ENCODE measurements at regions not wholly inside any gene's neighbourhood (a gene's known extent, or its start where the extent isn't known, plus 50 kb on each side); places are given as distances from the start of the nearest gene placed in this dataset.

GRCh38 chr1:235006816-235007215, 121.8 kb downstream of the TOMM20 start:
- Histone ChIP-seq H3K4me3 (replicated peaks; ENCODE audit: low read depth, low read length) (no peak overlapping the region), H3K27me3 (replicated peaks; ENCODE audit: control insufficient read depth, insufficient read depth, low read length) (no peaks in the 10 kb centered on the region), H3K36me3 (ENCODE audit: control insufficient read depth, insufficient read depth, low read length) (no peaks in the 10 kb centered on the region)
- no peak for TF ChIP-seq CTCF (IDR thresholded peaks at IDR 0.05; ENCODE audit: insufficient read depth, low read length, poor library complexity, severe bottlenecking)
- no peak for DNase-seq (ENCODE audit: extremely low read depth, insufficient read length)

- TF ChIP-seq CTCF (IDR thresholded peaks at IDR 0.05; ENCODE audit: insufficient read depth, low read length, poor library complexity, severe bottlenecking), result no peak
- H3K36me3 ChIP-seq (ENCODE audit: control insufficient read depth, insufficient read depth, low read length), result no peaks in the 10 kb centered on the region
- no peak for DNase-seq (ENCODE audit: extremely low read depth, insufficient read length)
- H3K4me3 ChIP-seq (replicated peaks; ENCODE audit: low read depth, low read length), result no peak overlapping the region
- H3K27me3 ChIP-seq (replicated peaks; ENCODE audit: control insufficient read depth, insufficient read depth, low read length), result no peaks in the 10 kb centered on the region
Measured at GRCh38 chr1:235006132-235006721, 122.4 kb downstream of the TOMM20 start.

- H3K36me3 ChIP-seq (ENCODE audit: control insufficient read depth, insufficient read depth, low read length), result no peaks in the 10 kb centered on the region
- TF ChIP-seq CTCF (IDR thresholded peaks at IDR 0.05; ENCODE audit: insufficient read depth, low read length, poor library complexity, severe bottlenecking), result no peak
Measured at GRCh38 chr1:235004840-235005391, 123.7 kb downstream of the TOMM20 start.

GRCh38 chr1:235004276-235004675, 124.4 kb downstream of the TOMM20 start:
- Histone ChIP-seq H3K4me3 (replicated peaks; ENCODE audit: low read depth, low read length) (no peak overlapping the region), H3K36me3 (ENCODE audit: control insufficient read depth, insufficient read depth, low read length) (no peaks in the 10 kb centered on the region), H3K27me3 (replicated peaks; ENCODE audit: control insufficient read depth, insufficient read depth, low read length) (no peaks in the 10 kb centered on the region)
- no peak for DNase-seq (ENCODE audit: extremely low read depth, insufficient read length)
- no peak for TF ChIP-seq CTCF (IDR thresholded peaks at IDR 0.05; ENCODE audit: insufficient read depth, low read length, poor library complexity, severe bottlenecking)

More at GRCh38 chr1:235004840-235005391, 123.7 kb downstream of the TOMM20 start:
- Histone ChIP-seq H3K27me3 (replicated peaks; ENCODE audit: control insufficient read depth, insufficient read depth, low read length) (no peaks in the 10 kb centered on the region), H3K4me3 (replicated peaks; ENCODE audit: low read depth, low read length) (no peak overlapping the region)
- DNase-seq (ENCODE audit: extremely low read depth, insufficient read length), result peak; percentile 61

GRCh38 chr1:235002706-235003300, 125.8 kb downstream of the TOMM20 start:
- no peak for DNase-seq (ENCODE audit: extremely low read depth, insufficient read length)
- TF ChIP-seq CTCF (IDR thresholded peaks at IDR 0.05; ENCODE audit: insufficient read depth, low read length, poor library complexity, severe bottlenecking), result no peak

More at GRCh38 chr1:235002706-235003300, 125.8 kb downstream of the TOMM20 start:
- H3K27me3 ChIP-seq (replicated peaks; ENCODE audit: control insufficient read depth, insufficient read depth, low read length), result no peaks in the 10 kb centered on the region
- H3K36me3 ChIP-seq (ENCODE audit: control insufficient read depth, insufficient read depth, low read length), result no peaks in the 10 kb centered on the region
- no peak overlapping the region for H3K4me3 ChIP-seq (replicated peaks; ENCODE audit: low read depth, low read length)

All from GM06990 (cell line).